C4-2B (cell line): ENCODE measurements at regions not wholly inside any gene's neighbourhood (a gene's known extent, or its start where the extent isn't known, plus 50 kb on each side); places are given as distances from the start of the nearest gene placed in this dataset.

Experiments
- ZFX ChIP-seq: fragments of 450-650 bp; IDR thresholded peaks from 2 replicates; pipeline ENCODE4 v1.6.1; 2017
- TF ChIP-seq, protein P1 (sequence below): fragments of 450-650 bp; conservative IDR thresholded peaks from 2 replicates; pipeline ENCODE4 v1.5.1; 2017; ENCODE audit warnings: mild to moderate bottlenecking

DNA sequence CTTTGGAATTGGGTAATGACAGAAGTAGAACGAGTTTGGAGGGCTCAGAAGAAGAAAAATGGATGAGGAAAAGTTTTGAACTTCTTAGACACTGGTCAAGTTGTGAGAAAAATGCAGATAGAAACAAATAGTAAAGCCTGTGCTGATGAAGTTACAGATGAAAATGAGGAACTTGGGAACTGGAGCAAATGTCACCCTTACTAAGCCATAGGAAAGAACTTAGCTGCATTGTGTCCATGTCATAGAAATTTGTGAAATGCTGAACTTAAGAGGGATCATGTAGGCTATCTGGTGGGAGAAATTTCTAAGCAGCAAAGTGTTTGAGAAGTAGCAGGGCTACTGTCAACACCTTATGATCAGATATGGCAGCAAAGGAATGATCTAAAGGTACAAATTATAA lies 289.2 kb upstream of the PCDH9 start:
- TF ChIP-seq, protein P1, sequence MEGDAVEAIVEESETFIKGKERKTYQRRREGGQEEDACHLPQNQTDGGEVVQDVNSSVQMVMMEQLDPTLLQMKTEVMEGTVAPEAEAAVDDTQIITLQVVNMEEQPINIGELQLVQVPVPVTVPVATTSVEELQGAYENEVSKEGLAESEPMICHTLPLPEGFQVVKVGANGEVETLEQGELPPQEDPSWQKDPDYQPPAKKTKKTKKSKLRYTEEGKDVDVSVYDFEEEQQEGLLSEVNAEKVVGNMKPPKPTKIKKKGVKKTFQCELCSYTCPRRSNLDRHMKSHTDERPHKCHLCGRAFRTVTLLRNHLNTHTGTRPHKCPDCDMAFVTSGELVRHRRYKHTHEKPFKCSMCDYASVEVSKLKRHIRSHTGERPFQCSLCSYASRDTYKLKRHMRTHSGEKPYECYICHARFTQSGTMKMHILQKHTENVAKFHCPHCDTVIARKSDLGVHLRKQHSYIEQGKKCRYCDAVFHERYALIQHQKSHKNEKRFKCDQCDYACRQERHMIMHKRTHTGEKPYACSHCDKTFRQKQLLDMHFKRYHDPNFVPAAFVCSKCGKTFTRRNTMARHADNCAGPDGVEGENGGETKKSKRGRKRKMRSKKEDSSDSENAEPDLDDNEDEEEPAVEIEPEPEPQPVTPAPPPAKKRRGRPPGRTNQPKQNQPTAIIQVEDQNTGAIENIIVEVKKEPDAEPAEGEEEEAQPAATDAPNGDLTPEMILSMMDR = no peak
- TF ChIP-seq ZFX = no peak
